GM13977 (cell line): ENCODE measurements at regions not wholly inside any gene's neighbourhood (a gene's known extent, or its start where the extent isn't known, plus 50 kb on each side); places are given as distances from the start of the nearest gene placed in this dataset.

Experiments
- DNase-seq: peaks from one replicate; pipeline ENCODE4 v3.0.0; 2012; ENCODE audit warnings: low spot score
- CTCF ChIP-seq: IDR thresholded peaks from 2 replicates; pipeline ENCODE4 v1.5.1; 2012; ENCODE audit warnings: mild to moderate bottlenecking, control low read depth; ENCODE audit not compliant: insufficient read depth; ENCODE audit errors: extremely low read depth, missing control alignments
- in situ Hi-C: fragments of 300-500 bp; cut with MboI; formaldehyde crosslinking; loops from one replicate; pipeline ENCODE4 v1.12.0; 2022; ENCODE audit warnings: low sequenced_read_pairs, low pct_unique_long_range_greater_than_20kb, mixed read lengths, inconsistent platforms; ENCODE audit not compliant: unreplicated experiment

- no peak for DNase-seq
- in situ Hi-C loops: no loop called here
These were observed 371.7 kb downstream of the BCOR start for GRCh38 chrX:39725928-39726619.

DNA sequence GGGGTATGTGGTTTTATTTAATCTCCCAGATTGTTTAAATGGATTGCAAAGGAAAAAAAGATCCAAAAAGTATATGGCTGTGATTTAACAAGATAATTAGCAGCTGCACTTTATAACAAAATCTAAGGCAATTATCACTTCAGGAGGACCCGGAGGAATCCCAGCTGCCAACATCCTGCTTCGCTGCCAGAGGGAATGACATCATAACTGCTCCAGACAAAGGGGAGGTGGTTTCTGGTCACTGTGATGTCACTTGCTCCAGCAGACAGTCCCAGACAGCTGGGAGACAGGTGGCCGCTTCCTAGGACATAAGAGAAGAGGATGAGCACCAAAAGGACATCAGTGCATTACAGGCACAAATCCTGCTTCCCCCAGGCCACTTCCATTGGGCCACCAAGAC, 371.0 kb downstream of the BCOR start:
- in situ Hi-C loops: no loop called here
- no peak for TF ChIP-seq CTCF

More at GRCh38 chrX:39725928-39726619, 371.7 kb downstream of the BCOR start:
- TF ChIP-seq CTCF: no peak

GRCh38 chrX:39728025-39728424, 369.7 kb downstream of the BCOR start:
- no peak for DNase-seq
- in situ Hi-C loops: no loop called here
- no peak for TF ChIP-seq CTCF

More for the DNA sequence above, 371.0 kb downstream of the BCOR start:
- DNase-seq: no peak

GRCh38 chrX:39728852-39729598, 368.7 kb downstream of the BCOR start:
- no peak for DNase-seq
- in situ Hi-C loops: no loop called here
- no peak for TF ChIP-seq CTCF

- TF ChIP-seq CTCF: no peak
- no peak for DNase-seq
- in situ Hi-C loops: no loop called here
These were observed 367.6 kb downstream of the BCOR start for GRCh38 chrX:39729981-39730661.

DNA sequence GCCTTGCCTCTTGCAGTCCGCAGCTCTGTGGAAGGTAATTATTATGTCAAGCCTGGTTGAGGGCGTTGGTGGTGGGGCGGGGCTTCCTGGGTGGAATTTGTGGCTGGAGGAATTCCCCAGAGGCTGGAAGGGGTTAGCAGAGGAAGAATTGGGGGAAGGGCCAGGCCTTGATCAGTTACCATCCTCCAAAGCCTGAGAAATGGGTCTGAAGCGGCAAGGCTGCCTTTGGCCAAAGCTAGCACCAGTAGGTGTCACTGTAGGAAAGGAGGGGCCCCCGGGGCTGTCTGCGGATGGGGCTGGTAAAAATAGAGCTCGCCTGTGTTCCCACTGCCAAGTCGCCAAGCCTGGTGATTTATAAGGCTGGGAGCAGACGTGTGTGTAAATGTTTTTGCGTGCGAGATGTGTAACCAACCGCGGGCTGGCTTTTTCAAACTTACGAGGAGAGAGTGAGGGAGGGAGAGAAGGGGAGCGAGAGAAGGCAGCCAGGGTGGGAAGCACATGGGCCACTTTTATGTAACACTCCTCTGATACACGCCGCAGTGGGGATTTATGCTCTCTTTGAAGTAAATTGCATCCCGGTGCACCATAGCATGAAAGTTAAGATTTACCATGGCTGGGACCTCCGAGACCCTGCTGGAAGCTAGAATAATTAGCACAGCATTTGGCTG, 367.0 kb downstream of the BCOR start:
- in situ Hi-C loops: no loop called here
- TF ChIP-seq CTCF: peak; percentile 56
- peak; percentile 74 for DNase-seq
